Endometrial microvascular endothelial cells (primary cell): ENCODE measurements at regions not wholly inside any gene's neighbourhood (a gene's known extent, or its start where the extent isn't known, plus 50 kb on each side); places are given as distances from the start of the nearest gene placed in this dataset.

ENCODE experiments used
- in situ Hi-C: cut with HindIII; loops from 2 replicates; pipeline ENCODE4 v1.10.0; 2017; ENCODE audit warnings: low sequenced_read_pairs, low pct_unique_long_range_greater_than_20kb; ENCODE audit errors: inconsistent ontology term

DNA sequence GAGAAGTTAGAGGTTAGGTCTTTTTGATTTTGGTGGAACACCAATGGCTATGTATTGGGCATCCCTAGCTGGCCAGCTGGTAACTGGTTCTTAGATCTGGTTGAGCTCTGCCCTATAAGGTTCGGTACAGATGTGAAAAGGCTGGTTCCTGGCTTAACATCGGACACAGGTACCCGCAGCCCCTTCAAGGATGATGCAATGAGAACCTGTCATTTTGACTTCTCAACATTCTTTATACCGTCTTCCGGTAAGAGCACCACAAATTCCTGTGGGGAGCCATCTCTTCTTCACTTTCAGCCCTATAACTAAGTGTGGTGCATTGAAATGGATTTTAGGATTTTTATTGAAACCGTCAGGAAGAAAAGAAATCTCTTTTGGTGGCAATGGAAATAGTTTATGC, 222.8 kb downstream of the ADAMTS9 start:
- in situ Hi-C loops = loop anchor here (25.0 kb wide), 2 partner anchors 278 to 428 kb away; no protein-coding TSS in a partner anchor

DNA sequence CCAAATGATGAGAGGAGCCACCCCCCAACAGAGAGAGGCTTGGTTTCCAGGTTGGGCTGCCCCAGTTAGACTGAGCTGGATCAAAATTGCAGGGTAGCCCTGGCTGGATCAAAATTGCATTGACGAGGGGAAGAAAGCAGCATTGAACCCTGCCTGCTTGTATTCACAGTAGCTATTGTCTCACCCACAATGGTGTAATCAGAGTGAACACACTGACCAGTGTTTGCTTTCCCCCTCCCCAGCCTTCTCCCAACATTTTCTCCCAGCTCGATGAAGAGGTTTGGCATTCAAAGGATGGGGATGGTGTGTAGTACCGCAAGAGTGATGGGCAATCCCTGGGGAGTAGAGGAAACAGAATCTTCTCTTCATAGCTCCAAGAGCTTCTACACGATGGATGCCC, 223.8 kb downstream of the ADAMTS9 start:
- in situ Hi-C loops = loop anchor here (25.0 kb wide), 2 partner anchors 277 to 427 kb away; no protein-coding TSS in a partner anchor

DNA sequence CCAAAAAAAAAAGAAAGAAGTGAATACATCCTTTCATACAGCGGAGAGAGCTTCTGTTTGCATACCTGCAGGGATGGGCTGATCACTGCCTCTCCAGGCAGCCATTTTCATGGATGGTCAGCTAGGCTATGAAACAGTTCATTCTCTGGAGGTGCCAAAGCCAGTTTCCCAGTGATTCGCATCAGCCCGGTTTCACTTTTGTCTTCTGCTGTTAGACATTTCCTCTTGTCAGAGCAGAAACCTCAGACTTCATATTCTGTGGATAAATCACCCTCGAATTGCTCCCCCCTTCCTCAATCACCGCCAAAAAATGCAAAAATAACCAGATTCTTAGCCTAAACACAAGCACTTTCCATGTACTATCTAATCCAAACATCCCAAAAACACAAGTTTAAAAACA, 225.6 kb downstream of the ADAMTS9 start:
- in situ Hi-C loops = loop anchor here (25.0 kb wide), 2 partner anchors 275 to 425 kb away; no protein-coding TSS in a partner anchor

DNA sequence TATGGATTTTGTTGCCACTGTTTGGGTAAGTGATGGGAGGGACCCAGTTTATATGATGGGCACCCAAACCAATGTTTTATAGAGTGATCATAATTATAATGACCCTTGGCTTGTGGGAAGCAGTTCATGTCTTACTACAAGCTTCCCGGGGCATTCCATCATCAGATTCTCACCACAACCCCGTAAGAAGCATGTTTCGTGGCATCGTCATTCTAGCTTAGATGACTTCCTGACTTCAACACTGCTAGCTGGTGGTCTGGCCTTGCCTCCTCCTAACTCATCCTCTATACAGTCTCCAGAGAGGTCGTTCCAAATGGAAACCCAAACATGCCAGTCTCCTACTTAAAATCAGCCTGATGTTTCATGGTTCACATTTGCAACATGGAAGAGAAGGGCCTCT, 226.9 kb downstream of the ADAMTS9 start:
- in situ Hi-C loops = loop anchor here (25.0 kb wide), 2 partner anchors 274 to 424 kb away; no protein-coding TSS in a partner anchor

DNA sequence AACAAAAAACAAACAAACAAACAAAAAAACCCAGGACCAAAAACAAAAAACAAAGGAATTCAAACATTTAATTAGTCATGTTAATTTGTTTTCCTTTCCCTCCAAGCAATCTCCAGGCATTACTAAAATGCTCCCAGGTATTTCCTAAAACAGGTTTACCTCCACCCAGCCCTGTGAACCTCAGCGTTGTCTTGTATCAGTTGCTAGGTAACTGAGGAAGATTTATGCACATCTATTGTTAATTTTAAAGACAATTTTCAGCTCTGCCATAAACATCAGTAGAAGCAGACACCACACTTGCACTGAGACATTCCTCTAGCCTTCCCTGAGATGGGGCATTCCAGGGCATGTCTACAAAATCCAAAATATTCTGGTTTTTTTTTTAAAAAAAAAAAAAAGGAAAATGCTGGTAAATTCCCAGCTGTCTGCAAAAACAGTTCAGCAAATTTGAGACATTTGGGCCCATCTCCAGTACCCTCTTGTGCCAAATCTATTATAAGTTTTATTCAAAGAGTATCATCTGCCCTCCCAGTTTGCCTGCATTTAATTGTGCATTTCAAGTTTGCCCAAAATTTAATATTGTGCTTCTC, 227.6 kb downstream of the ADAMTS9 start:
- in situ Hi-C loops = loop anchor here (25.0 kb wide), 2 partner anchors 273 to 423 kb away; no protein-coding TSS in a partner anchor

DNA sequence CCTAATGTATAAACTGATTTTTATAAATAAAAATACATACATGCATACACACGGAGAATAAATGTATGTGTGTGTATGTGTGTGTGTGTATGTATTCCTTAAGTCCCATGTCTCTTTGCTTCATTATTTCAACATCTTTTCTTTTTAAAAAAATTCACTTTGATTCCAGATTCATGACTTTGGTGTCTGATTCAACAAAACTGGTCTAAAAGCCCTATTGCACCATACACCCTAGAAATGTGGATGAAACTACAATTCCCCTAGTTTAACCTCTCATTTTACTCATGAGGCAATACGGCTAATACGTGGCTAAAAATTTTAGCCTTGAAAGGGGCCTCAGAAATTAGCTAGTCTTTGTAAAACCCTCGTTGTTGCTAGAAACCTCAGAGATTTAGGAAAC, 228.1 kb downstream of the ADAMTS9 start:
- in situ Hi-C loops = loop anchor here (25.0 kb wide), 2 partner anchors 272 to 422 kb away; no protein-coding TSS in a partner anchor

DNA sequence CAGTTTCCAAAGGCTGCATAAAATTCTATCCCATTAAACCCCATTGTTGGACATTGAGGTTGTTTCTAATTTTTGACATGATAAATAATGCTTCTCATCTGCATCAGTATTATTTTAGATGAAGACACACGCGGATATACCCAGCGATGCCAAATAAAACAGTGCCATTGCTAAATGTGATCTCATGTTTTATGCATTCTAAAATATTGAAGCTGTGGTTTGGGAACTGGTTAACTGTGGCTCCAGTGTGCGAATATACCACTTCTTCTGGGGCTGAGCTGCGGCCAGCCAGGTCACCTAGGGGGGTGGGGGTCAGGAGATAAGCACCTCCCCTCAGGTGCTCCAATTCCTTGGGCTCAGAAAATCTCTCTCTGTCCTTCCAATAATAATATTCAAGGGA, 230.0 kb downstream of the ADAMTS9 start:
- in situ Hi-C loops = loop anchor here (25.0 kb wide), 2 partner anchors 271 to 421 kb away; no protein-coding TSS in a partner anchor

DNA sequence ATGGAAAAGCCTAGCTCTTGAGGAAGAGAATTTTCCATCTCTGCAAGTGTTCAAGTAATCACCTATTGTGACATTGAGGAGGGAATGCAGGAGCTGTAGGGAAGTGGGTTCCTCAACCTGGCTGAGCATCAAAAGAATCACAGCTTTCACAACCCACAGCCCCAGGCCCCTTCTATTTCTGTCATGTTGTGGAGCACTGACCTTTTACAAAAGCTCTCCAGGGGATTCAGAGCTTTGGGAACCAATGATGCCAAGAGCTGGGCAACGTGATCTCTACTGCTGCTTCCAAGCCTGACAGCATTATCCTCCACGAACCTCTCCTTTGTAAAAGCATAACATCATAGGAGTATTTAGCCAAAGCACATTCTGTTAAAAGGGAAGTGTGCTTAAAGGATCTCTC, 231.1 kb downstream of the ADAMTS9 start:
- in situ Hi-C loops = loop anchor here (25.0 kb wide), 2 partner anchors 269 to 419 kb away; no protein-coding TSS in a partner anchor

DNA sequence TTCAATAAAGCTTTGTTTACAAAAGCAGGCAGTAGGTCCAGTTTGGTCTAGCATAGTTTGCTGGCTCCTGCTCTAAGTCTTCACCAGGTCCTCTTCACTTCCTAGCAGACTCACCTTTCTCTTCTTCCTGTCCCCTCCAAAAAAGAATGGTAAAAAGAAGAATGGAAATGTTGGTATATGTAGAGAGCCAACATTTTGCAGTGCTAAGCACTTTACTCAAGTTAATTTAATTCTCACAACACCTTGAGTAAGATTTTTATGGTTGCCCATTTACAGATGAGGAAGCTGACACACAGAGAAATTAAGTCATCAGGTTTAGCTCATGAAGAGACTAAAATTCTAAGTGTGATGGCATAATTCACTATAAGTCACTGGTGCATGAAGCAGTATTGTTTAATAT, 230.1 kb upstream of the PRICKLE2 start:
- in situ Hi-C loops = loop anchor here (25.0 kb wide), 2 partner anchors 268 to 418 kb away; no protein-coding TSS in a partner anchor

DNA sequence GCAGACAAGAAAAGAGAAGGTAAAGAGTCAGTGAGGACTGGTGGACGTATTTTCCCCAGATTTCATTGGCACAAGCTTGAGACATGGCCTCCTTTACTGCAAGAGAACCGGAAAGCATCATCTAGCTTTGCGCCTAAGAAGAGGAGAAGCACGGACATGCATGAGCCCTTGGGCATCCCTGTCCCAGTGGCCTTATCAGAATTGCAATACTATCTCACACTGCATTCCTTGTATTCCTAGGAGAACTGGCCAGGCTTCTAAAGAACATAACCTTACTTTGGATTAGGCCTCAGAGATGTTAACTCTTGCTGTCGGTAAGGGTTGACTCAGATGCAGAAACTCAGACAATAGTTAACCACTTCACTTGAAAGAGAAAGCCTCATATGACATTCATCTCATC, 229.5 kb upstream of the PRICKLE2 start:
- in situ Hi-C loops = loop anchor here (25.0 kb wide), 2 partner anchors 267 to 417 kb away; no protein-coding TSS in a partner anchor

DNA sequence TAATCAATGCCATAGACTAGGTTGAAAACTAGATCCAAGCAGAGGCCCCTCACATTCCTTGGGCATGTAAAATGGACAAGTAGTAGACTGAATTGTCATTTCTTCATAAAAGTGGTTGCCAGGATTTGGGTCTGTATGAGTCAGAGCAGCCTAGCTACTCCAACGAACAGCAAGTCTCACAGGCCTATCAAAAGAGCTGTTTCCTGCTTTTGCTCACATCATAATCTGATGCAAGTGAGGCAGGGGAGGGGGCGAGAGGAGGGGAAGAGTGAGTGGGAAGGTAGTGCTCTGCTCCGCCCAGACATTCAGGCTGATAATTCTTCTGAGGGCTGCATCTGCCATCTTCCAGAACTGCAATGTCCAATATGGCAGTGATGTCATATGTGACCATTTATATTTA, 228.9 kb upstream of the PRICKLE2 start:
- in situ Hi-C loops = loop anchor here (25.0 kb wide), 2 partner anchors 267 to 417 kb away; no protein-coding TSS in a partner anchor

DNA sequence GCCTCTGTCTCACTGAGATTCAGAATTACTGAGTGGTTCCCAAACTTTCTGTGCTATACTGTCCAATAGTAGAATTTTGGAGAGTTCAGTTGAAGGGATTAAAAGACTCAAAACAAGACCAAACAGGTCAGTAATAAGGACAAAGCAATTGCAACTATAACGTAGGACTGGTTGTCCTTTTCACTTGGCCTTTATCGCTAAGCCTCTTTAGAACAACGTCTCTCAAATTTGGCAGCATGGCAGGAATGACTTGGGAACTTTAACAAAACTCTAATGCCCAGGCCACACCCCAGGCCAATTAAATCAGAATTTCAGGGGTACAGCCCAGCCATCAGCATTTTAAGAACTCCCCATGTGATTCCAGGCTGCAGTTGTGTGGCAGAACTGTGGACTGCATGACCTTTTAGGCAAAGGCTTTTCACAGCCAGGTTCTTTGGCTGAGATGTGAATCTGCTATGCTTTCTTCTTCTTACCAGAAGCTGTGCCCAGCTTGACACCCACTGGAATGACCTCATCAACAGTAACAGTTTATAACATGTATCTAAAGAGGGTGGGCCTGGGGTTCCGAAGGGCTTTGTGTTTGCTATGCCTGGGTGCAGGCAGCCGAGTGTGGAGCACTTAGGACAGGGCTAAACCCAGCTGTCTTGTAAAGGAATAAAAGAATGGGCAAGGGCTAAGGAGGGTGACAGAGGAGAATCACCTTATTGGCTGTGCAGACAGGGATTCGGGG, 226.2 kb upstream of the PRICKLE2 start:
- in situ Hi-C loops = loop anchor here (25.0 kb wide), 2 partner anchors 264 to 414 kb away; no protein-coding TSS in a partner anchor

DNA sequence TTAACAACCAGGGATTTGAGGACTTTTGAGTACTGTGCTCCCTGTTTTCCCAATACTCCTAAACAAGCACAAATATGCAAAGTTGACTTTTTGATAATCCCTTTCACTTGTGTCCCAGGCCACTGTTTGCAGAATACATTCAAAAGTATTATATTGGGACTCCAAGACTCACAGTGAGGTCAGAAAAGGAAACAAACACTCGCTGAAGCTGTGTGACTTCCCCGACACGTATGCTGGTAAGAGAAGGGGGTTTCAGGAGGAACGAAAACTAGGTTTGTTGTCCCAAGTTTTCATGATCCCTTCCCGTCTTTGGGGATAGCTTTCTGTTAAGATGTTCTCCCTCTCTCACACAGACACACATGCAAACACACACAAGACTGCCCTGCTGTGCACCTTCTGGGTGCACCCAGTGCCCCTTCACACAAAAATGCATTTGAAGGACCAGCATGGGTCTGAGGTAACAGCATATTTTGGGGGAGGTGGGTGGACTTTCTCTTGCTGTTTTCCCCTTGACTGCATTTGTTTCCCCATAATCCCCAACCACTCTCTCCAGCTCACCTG, 225.2 kb upstream of the PRICKLE2 start:
- in situ Hi-C loops = loop anchor here (25.0 kb wide), 2 partner anchors 263 to 413 kb away; no protein-coding TSS in a partner anchor

DNA sequence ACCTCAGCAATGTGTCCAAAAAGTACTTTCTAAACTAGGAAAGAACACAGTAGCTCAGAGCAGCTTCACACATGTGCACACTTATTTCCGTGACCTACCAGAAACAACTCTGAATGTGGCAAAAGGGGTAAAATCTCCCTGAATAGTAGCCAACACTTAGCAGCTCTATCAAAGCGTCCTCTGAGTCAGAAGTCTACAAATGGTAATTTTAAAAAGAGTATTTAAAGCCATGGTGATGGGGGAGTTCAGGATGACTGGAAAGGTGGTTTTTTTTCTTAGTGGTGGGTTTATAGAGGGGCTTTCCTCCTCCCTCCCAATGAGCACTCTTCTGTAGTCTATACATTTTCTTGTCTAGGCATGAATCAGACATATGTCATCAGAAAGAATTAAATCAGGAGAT, 223.8 kb upstream of the PRICKLE2 start:
- in situ Hi-C loops = no loop called here

DNA sequence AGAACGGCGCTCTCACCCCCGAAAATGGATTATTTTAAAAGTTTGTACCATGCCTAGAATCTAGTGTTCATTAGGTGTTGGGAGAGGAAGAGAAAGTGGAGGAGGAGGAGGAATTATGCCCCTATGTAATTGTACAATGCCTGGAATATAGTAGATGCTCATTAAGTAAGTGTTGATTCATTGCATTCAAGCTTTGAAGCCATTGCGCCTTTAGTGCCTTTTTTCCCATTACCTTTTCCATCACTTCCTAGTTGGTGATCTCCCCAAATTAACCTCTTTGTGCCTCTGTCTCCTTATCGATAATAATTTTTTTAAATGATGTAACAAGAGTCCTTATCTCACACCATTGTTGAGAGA, 220.7 kb upstream of the PRICKLE2 start:
- in situ Hi-C loops = no loop called here

DNA sequence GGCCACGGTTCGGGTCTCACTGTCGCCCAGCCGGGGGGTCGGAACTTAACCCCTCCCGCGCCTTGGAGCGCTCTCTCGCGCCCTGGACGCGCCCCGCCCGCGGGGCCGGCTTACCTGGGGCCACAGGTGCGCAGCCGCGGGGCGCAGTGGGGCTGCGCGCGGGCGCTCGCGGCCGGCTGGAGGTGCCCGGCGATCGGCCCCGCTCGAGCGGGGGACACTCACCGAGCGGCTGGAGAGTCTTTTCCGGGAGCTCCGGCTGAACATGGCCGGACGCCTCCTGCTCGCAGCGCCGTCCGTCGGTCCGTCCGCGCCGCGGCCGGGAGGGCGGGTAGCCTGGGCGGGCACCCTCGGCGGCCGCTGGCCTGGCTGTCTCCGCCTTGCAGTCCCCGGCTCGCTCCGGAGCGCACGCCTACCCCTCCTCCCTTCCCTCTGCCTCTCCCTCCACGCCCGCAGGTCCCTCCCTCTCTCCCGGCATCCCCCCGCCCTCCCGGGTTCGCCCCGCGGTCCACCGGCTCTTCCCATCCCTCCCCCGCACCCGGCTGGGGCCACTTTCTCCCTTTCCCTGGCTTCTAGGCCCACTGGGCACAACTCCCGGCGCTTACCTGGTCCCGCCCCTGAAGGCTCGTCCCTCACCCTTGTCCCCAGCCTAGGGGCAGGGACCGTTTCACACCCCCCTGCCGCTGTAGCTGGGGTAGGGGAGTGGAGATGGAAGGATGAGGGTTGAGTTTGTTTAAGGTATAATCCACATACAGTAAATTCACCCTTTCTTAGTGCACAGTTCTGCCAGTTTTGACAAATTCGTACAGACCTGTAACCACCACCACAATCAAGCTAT, 220.1 kb upstream of the PRICKLE2 start:
- in situ Hi-C loops = no loop called here

DNA sequence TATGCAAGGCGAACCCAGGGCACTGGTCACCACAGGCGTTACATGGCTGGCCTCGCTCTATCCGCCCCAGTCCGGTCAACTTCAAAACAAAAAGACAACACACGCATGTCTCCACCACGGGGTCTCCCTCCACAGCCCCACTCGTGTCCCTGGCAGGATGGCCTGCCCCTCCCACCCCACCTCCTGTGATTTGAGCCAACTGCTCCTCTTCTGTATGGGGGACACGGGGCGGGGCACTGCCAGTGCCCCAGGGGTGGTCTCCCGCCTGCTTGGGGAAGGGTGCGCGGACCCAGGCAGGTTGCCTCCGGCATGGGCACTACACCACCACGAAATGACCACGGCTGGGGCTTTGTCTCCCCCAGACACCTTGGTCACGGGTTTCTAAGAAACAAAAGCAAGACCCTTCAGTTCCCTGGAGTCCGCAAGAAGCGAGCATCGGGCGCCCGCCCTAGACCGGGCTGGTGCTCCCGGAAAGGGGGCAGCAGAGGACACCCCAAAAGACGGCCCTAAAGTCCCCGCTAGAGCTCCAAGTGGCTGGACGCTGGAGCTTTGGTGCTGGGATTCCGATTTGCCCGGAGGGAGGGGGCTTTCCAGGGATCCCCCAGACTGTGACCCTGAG, 219.3 kb upstream of the PRICKLE2 start:
- in situ Hi-C loops = no loop called here
